Renal cortical epithelial cell (primary cell): ENCODE measurements at regions not wholly inside any gene's neighbourhood (a gene's known extent, or its start where the extent isn't known, plus 50 kb on each side); places are given as distances from the start of the nearest gene placed in this dataset.

Experiments used
- DNase-seq: peaks from one replicate; pipeline ENCODE4 v3.0.0-alpha.2; 2011; ENCODE audit warnings: low read depth

- no peak for DNase-seq
Observed at GRCh38 chr3:80492162-80492561, 724.4 kb upstream of the ROBO1 start.

- DNase-seq, result no peak
Observed at GRCh38 chr3:80472961-80473360, 705.2 kb upstream of the ROBO1 start.

- no peak for DNase-seq
Observed at GRCh38 chr3:80472459-80472858, 704.7 kb upstream of the ROBO1 start.

GRCh38 chr3:80470433-80470832 is 702.6 kb upstream of the ROBO1 start:
- DNase-seq, result no peak

GRCh38 chr3:80465746-80466145 is 697.9 kb upstream of the ROBO1 start:
- no peak for DNase-seq

GRCh38 chr3:80451393-80451792 is 683.6 kb upstream of the ROBO1 start:
- DNase-seq, result no peak

GRCh38 chr3:80445641-80446040 is 677.8 kb upstream of the ROBO1 start:
- no peak for DNase-seq

- no peak for DNase-seq
Observed at GRCh38 chr3:80445053-80445452, 677.3 kb upstream of the ROBO1 start.

- DNase-seq, result no peak
Observed at GRCh38 chr3:80439490-80439889, 671.7 kb upstream of the ROBO1 start.

- no peak for DNase-seq
Observed at GRCh38 chr3:80434366-80434765, 666.6 kb upstream of the ROBO1 start.

- DNase-seq, result no peak
Observed at GRCh38 chr3:80424951-80425350, 657.2 kb upstream of the ROBO1 start.

GRCh38 chr3:80408030-80408721 is 640.4 kb upstream of the ROBO1 start:
- DNase-seq, result no peak

- no peak for DNase-seq
Observed at GRCh38 chr3:80405618-80406017, 637.8 kb upstream of the ROBO1 start.

- no peak for DNase-seq
Observed at GRCh38 chr3:80395023-80395422, 627.2 kb upstream of the ROBO1 start.

- DNase-seq, result no peak
Observed at GRCh38 chr3:80391573-80391972, 623.8 kb upstream of the ROBO1 start.

GRCh38 chr3:80384811-80385210 is 617.0 kb upstream of the ROBO1 start:
- no peak for DNase-seq

- no peak for DNase-seq
Observed at GRCh38 chr3:80374423-80374822, 606.6 kb upstream of the ROBO1 start.

- DNase-seq, result no peak
Observed at GRCh38 chr3:80368616-80369015, 600.8 kb upstream of the ROBO1 start.

GRCh38 chr3:80366808-80367548 is 599.2 kb upstream of the ROBO1 start:
- no peak for DNase-seq

GRCh38 chr3:80357761-80358160 is 590.0 kb upstream of the ROBO1 start:
- no peak for DNase-seq

- DNase-seq, result no peak
Observed at GRCh38 chr3:80355144-80355543, 587.3 kb upstream of the ROBO1 start.

- DNase-seq, result no peak
Observed at GRCh38 chr3:80351201-80351600, 583.4 kb upstream of the ROBO1 start.

- DNase-seq, result no peak
Observed at GRCh38 chr3:80350771-80351170, 583.0 kb upstream of the ROBO1 start.

- no peak for DNase-seq
Observed at GRCh38 chr3:80338366-80338765, 570.6 kb upstream of the ROBO1 start.
